ENCODE measurements at regions not wholly inside any gene's neighbourhood (a gene's known extent, or its start where the extent isn't known, plus 50 kb on each side); places are given as distances from the start of the nearest gene placed in this dataset.

GRCh38 chr3:16784973-16785372, 99.8 kb upstream of the PLCL2 start:
- H3K27ac ChIP-seq (ENCODE audit: insufficient read depth, low read depth, low read length), result no peak overlapping the region
- FAIRE-seq (no peak), DNase-seq (ENCODE audit: low read depth, low spot score) (no peak)
- ChIA-PET CTCF (no interaction called here), POLR2A (no interaction called here)
- H3K9me3 ChIP-seq (replicated peaks; ENCODE audit: control insufficient read depth, insufficient read depth, low read length), result no peaks in the 10 kb centered on the region
- H2AFZ ChIP-seq (ENCODE audit: low read depth, low read length), result no peak overlapping the region
- no peaks in the 10 kb centered on the region for H4K20me1 ChIP-seq (replicated peaks; ENCODE audit: control insufficient read depth, extremely low read depth, insufficient read depth, low read length)
- no peaks in the 10 kb centered on the region for H3K4me1 ChIP-seq (ENCODE audit: control insufficient read depth, extremely low read depth, insufficient read depth, low read length)
- dilution Hi-C loops (cut with MboI; ENCODE audit: extremely low pct_ligation_motif_present, low sequenced_read_pairs) (no loop called here), intact Hi-C loops (cut with micrococcal nuclease) (no loop called here)
- H3K4me3 ChIP-seq (replicated peaks in 1 of 3; ENCODE audit: insufficient read depth in 1 of 3, low read depth in 1 of 3, low read length in 3 of 3), result no peak overlapping the region
- no TSS peak for BruUV-seq (replicated peaks)
- H3K36me3 ChIP-seq (ENCODE audit: control insufficient read depth in 2 of 2, extremely low read depth in 1 of 2, insufficient read depth in 2 of 2, low read length in 2 of 2), result no peaks in the 10 kb centered on the region
- H3K4me2 ChIP-seq (ENCODE audit: insufficient read depth, low read length), result no peak overlapping the region
- no peaks in the 10 kb centered on the region for H3K79me2 ChIP-seq (ENCODE audit: control insufficient read depth, insufficient read depth, low read length)
- no peak overlapping the region for H3K9ac ChIP-seq (replicated peaks; ENCODE audit: extremely low read depth, insufficient read depth, low read length)
- no peak for TF ChIP-seq CTCF (IDR thresholded peaks at IDR 0.05; ENCODE audit: extremely low read depth in 1 of 2, insufficient read depth in 1 of 2, low read depth in 1 of 2, low read length in 2 of 2)
- no peak for TF ChIP-seq POLR2A (IDR thresholded peaks at IDR 0.05; ENCODE audit: low read depth, low read length)
- no peaks in the 10 kb centered on the region for H3K9me1 ChIP-seq (replicated peaks; ENCODE audit: control insufficient read depth, extremely low read depth, insufficient read depth, low read length)
- no peaks in the 10 kb centered on the region for H3K27me3 ChIP-seq (ENCODE audit: control insufficient read depth in 2 of 2, insufficient read depth in 2 of 2, low read length in 2 of 2)

DNA sequence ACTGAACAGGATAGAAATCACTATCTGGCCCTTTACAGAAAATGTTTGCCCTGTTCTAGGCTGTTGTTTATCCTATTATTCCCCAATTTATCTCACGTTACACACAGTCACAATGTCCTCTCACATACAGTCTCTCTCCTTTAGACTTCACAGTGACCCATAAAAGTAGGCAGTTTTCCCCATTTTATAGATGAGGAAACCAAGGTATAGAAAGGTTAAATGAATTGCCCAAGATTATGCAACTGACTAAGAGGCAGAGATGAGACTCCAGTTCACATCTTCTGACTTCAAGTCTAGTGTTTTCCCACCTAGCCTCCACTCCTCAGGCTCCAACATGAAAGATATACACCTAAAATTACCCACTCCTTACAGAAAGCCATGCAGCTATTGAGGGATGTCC, 99.3 kb upstream of the PLCL2 start:
- BruUV-seq (replicated peaks), result no TSS peak
- TF ChIP-seq MYC (IDR thresholded peaks at IDR 0.05; ENCODE audit: low read depth, low read length), result no peak
- TF ChIP-seq GATA2 (IDR thresholded peaks at IDR 0.05; ENCODE audit: insufficient read depth, insufficient read length, low read depth, low read length), result no peak
- no peak for TF ChIP-seq JUN (IDR thresholded peaks at IDR 0.05; ENCODE audit: borderline replicate concordance, insufficient read depth, insufficient read length, low read depth)
- TF ChIP-seq, protein P1, sequence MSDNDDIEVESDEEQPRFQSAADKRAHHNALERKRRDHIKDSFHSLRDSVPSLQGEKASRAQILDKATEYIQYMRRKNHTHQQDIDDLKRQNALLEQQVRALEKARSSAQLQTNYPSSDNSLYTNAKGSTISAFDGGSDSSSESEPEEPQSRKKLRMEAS (IDR thresholded peaks at IDR 0.05; ENCODE audit: insufficient read depth, insufficient read length), result no peak
- no peak for TF ChIP-seq FOS (IDR thresholded peaks at IDR 0.05; ENCODE audit: borderline replicate concordance, insufficient read depth, low read length)
- TF ChIP-seq POLR2AphosphoS5 (IDR thresholded peaks at IDR 0.05; ENCODE audit: insufficient read depth, low read depth, low read length), result no peak
- no peak for TF ChIP-seq CTCF (IDR thresholded peaks at IDR 0.05; ENCODE audit: extremely low read depth in 1 of 2, insufficient read depth in 1 of 2, low read depth in 1 of 2, low read length in 2 of 2)
- TF ChIP-seq EZH2 (IDR thresholded peaks at IDR 0.05; ENCODE audit: borderline replicate concordance, low read depth, low read length, severe bottlenecking), result no peak
- TF ChIP-seq POLR2A (IDR thresholded peaks at IDR 0.05; ENCODE audit: low read depth, low read length), result no peak
- no peak overlapping the region for H3K4me2 ChIP-seq (ENCODE audit: insufficient read depth, low read length)
- no peaks in the 10 kb centered on the region for H3K9me3 ChIP-seq (replicated peaks; ENCODE audit: control insufficient read depth, insufficient read depth, low read length)
- ChIA-PET CTCF (no interaction called here), POLR2A (no interaction called here)
- no peak for DNase-seq (ENCODE audit: low read depth, low spot score)
- intact Hi-C loops (cut with micrococcal nuclease), result no loop called here
- no peak overlapping the region for H3K9ac ChIP-seq (replicated peaks; ENCODE audit: extremely low read depth, insufficient read depth, low read length)
- no peaks in the 10 kb centered on the region for H3K79me2 ChIP-seq (ENCODE audit: control insufficient read depth, insufficient read depth, low read length)
- no peaks in the 10 kb centered on the region for H3K9me1 ChIP-seq (replicated peaks; ENCODE audit: control insufficient read depth, extremely low read depth, insufficient read depth, low read length)
- no peaks in the 10 kb centered on the region for H3K36me3 ChIP-seq (ENCODE audit: control insufficient read depth in 2 of 2, extremely low read depth in 1 of 2, insufficient read depth in 2 of 2, low read length in 2 of 2)
- dilution Hi-C loops (cut with MboI; ENCODE audit: extremely low pct_ligation_motif_present, low sequenced_read_pairs), result no loop called here
- no peak overlapping the region for H2AFZ ChIP-seq (ENCODE audit: low read depth, low read length)
- no peak for FAIRE-seq
- no peaks in the 10 kb centered on the region for H4K20me1 ChIP-seq (replicated peaks; ENCODE audit: control insufficient read depth, extremely low read depth, insufficient read depth, low read length)
- no peaks in the 10 kb centered on the region for H3K4me1 ChIP-seq (ENCODE audit: control insufficient read depth, extremely low read depth, insufficient read depth, low read length)
- no peaks in the 10 kb centered on the region for H3K27me3 ChIP-seq (ENCODE audit: control insufficient read depth in 2 of 2, insufficient read depth in 2 of 2, low read length in 2 of 2)
- no peak overlapping the region for H3K4me3 ChIP-seq (replicated peaks in 1 of 3; ENCODE audit: insufficient read depth in 1 of 3, low read depth in 1 of 3, low read length in 3 of 3)
- H3K27ac ChIP-seq (ENCODE audit: insufficient read depth, low read depth, low read length), result no peak overlapping the region

All from endothelial cell of umbilical vein (primary cell).